ENCODE measurements at regions not wholly inside any gene's neighbourhood (a gene's known extent, or its start where the extent isn't known, plus 50 kb on each side); places are given as distances from the start of the nearest gene placed in this dataset.

GRCh38 chr15:31768055-31768454 lies 262.3 kb upstream of the CHRNA7 start:
- H3K9me3 ChIP-seq (ENCODE audit: control insufficient read depth in 4 of 4, insufficient read depth in 3 of 4, low read length in 3 of 4): no peaks in the 10 kb centered on the region
- no peaks in the 10 kb centered on the region for H3K36me3 ChIP-seq (ENCODE audit: control insufficient read depth in 4 of 4, insufficient read depth in 4 of 4, low read length in 4 of 4)
- TF ChIP-seq CTCF (IDR thresholded peaks at IDR 0.05; ENCODE audit: control extremely low read depth, extremely low read depth): no peak
- H3K4me3 ChIP-seq: no peak overlapping the region
- DNase-seq (no peak), ATAC-seq (ENCODE audit: insufficient read depth, low FRiP score) (no peak)
- H3K27ac ChIP-seq (ENCODE audit: low read depth in 1 of 2, low read length in 1 of 2): no peak overlapping the region
- WGBS, 2 donors: 95 to 98% methylated on average over 13 of the region's 13 CpGs
- no peaks in the 10 kb centered on the region for H3K27me3 ChIP-seq (ENCODE audit: control insufficient read depth in 3 of 3, insufficient read depth in 3 of 3, low read length in 2 of 3)
- no peak overlapping the region for H3K9ac ChIP-seq (ENCODE audit: insufficient read depth in 1 of 2, low read length in 2 of 2)
- H3K4me1 ChIP-seq (ENCODE audit: control insufficient read depth in 5 of 5, insufficient read depth in 5 of 5, low read length in 5 of 5): no peaks in the 10 kb centered on the region

DNA sequence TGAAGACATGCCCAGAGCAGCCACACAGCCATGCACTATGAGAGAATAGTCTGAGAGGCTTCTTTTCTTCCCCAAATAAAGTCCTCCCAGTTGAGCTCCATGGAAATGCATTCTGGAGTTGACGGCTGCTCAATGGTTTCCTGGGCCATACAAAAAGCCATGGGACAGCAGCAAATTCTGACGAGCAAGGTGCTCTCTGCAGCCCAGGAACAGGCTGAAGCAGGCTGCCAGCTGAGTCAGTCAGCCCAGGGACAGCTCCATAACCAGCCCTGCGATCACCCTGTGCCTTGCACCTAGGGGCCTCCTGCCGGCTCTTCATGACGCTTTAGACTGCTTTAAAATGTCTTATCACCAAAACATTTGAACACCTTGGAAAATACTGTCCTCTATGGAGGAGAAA lies 256.3 kb upstream of the CHRNA7 start:
- no peaks in the 10 kb centered on the region for H3K9me3 ChIP-seq (ENCODE audit: control insufficient read depth in 4 of 4, insufficient read depth in 3 of 4, low read length in 3 of 4)
- no peak overlapping the region for H3K27ac ChIP-seq (ENCODE audit: low read depth in 1 of 2, low read length in 1 of 2)
- 47 to 71% methylated on average over 5 of the region's 5 CpGs for WGBS, 2 donors
- no peak overlapping the region for H3K9ac ChIP-seq (ENCODE audit: insufficient read depth in 1 of 2, low read length in 2 of 2)
- DNase-seq (no peak), ATAC-seq (ENCODE audit: insufficient read depth, low FRiP score) (no peak)
- H3K27me3 ChIP-seq (ENCODE audit: control insufficient read depth in 3 of 3, insufficient read depth in 3 of 3, low read length in 2 of 3): no peaks in the 10 kb centered on the region
- H3K36me3 ChIP-seq (ENCODE audit: control insufficient read depth in 4 of 4, insufficient read depth in 4 of 4, low read length in 4 of 4): peaks cover 0 to 1% (median 0%) of the 10 kb centered on the region in 4 donors
- TF ChIP-seq CTCF (IDR thresholded peaks at IDR 0.05; ENCODE audit: control extremely low read depth, extremely low read depth): no peak
- H3K4me3 ChIP-seq: no peak overlapping the region
- no peaks in the 10 kb centered on the region for H3K4me1 ChIP-seq (ENCODE audit: control insufficient read depth in 5 of 5, insufficient read depth in 5 of 5, low read length in 5 of 5)

- H3K9ac ChIP-seq (ENCODE audit: insufficient read depth in 1 of 2, low read length in 2 of 2): no peak overlapping the region
- ATAC-seq (ENCODE audit: insufficient read depth, low FRiP score) (no peak), DNase-seq (no peak)
- H3K36me3 ChIP-seq (ENCODE audit: control insufficient read depth in 4 of 4, insufficient read depth in 4 of 4, low read length in 4 of 4): peaks cover 0 to 1% (median 0%) of the 10 kb centered on the region in 4 donors
- H3K4me1 ChIP-seq (ENCODE audit: control insufficient read depth in 5 of 5, insufficient read depth in 5 of 5, low read length in 5 of 5): no peaks in the 10 kb centered on the region
- no peaks in the 10 kb centered on the region for H3K9me3 ChIP-seq (ENCODE audit: control insufficient read depth in 4 of 4, insufficient read depth in 3 of 4, low read length in 3 of 4)
- H3K27ac ChIP-seq (ENCODE audit: low read depth in 1 of 2, low read length in 1 of 2): no peak overlapping the region
- no peaks in the 10 kb centered on the region for H3K27me3 ChIP-seq (ENCODE audit: control insufficient read depth in 3 of 3, insufficient read depth in 3 of 3, low read length in 2 of 3)
- no peak for TF ChIP-seq CTCF (IDR thresholded peaks at IDR 0.05; ENCODE audit: control extremely low read depth, extremely low read depth)
- no peak overlapping the region for H3K4me3 ChIP-seq
- WGBS, 2 donors: 73 to 91% methylated on average over 9 of the region's 9 CpGs
Observed at GRCh38 chr15:31776039-31776438, 254.3 kb upstream of the CHRNA7 start.

- Histone ChIP-seq H3K4me1 (ENCODE audit: control insufficient read depth in 5 of 5, insufficient read depth in 5 of 5, low read length in 5 of 5) (no peaks in the 10 kb centered on the region), H3K4me3 (no peak overlapping the region), H3K36me3 (ENCODE audit: control insufficient read depth in 4 of 4, insufficient read depth in 4 of 4, low read length in 4 of 4) (no peaks in the 10 kb centered on the region), H3K27me3 (ENCODE audit: control insufficient read depth in 3 of 3, insufficient read depth in 3 of 3, low read length in 2 of 3) (no peaks in the 10 kb centered on the region), H3K9me3 (ENCODE audit: control insufficient read depth in 4 of 4, insufficient read depth in 3 of 4, low read length in 3 of 4) (no peaks in the 10 kb centered on the region), H3K9ac (ENCODE audit: insufficient read depth in 1 of 2, low read length in 2 of 2) (no peak overlapping the region), H3K27ac (ENCODE audit: low read depth in 1 of 2, low read length in 1 of 2) (no peak overlapping the region)
- no peak for DNase-seq
- no peak for ATAC-seq (ENCODE audit: insufficient read depth, low FRiP score)
- no peak for TF ChIP-seq CTCF (IDR thresholded peaks at IDR 0.05; ENCODE audit: control extremely low read depth, extremely low read depth)
- 71 to 74% methylated on average over 2 of the region's 2 CpGs for WGBS, 2 donors
Observed at GRCh38 chr15:31781261-31781660, 249.1 kb upstream of the CHRNA7 start.

Data from lung (tissue), 11 donors.